HepG2 (cell line): ENCODE measurements at regions not wholly inside any gene's neighbourhood (a gene's known extent, or its start where the extent isn't known, plus 50 kb on each side); places are given as distances from the start of the nearest gene placed in this dataset.

Experiments used
- ATAC-seq: fragments of 200-7000 bp; cut with Tn5 transposase; 3 replicates; pipeline ENCODE4 v1.9.1; 2020; ENCODE audit warnings: mild to moderate bottlenecking, moderate library complexity
- BruUV-seq: library from RNA; stranded (reverse); fragments of 400-500 nt; replicated peaks from 2 replicates; lab custom pipeline; 2021; lab: Mats Ljungman, UMichigan
- CTCF ChIA-PET: fragments of 300-600 bp; formaldehyde crosslinking; extraction: SDS; loops from one replicate; lab custom pipeline; 2021; ENCODE audit warnings: low total read pairs, inconsistent platforms, low intra/inter-chr PET ratio; lab: Yijun Ruan, JAX
- POLR2A ChIA-PET: fragments of 350-600 bp; sonication (Branson Sonifier 250); formaldehyde crosslinking; loops from one replicate; lab custom pipeline; 2020; ENCODE audit warnings: antibody characterized with exemption, inconsistent platforms; lab: Yijun Ruan, JAX
- DNase-seq: peaks from one replicate; pipeline ENCODE4 v3.0.0-alpha.2; 2015; ENCODE audit warnings: low spot score
- FAIRE-seq: peaks from 3 replicates; lab custom pipeline; 2011; peaks lifted over from hg19 to GRCh38; lab: Jason Lieb, UNC
- H2AFZ ChIP-seq: one replicate; pipeline ENCODE4 v1.6.1; 2011; ENCODE audit warnings: low read length, inconsistent platforms
- H3K27ac ChIP-seq: fragments of 300-600 bp; 3 replicates; pipeline ENCODE4 v1.8.0; 2011; ENCODE audit warnings: mixed run types, mild to moderate bottlenecking, mixed read lengths, low read length, inconsistent platforms; ENCODE audit not compliant: insufficient read depth; ENCODE audit errors: extremely low read length
- H3K27me3 ChIP-seq, 2 experiments: fragments of 200-600 bp in 1 of 2; 2 replicates in 1 of 2; 3 replicates in 1 of 2; pipeline versions ENCODE4 v1.6.0 to v1.8.0; 2011; ENCODE audit warnings: low read length in 2 of 2, mild to moderate bottlenecking in 2 of 2, moderate library complexity in 2 of 2, inconsistent platforms in 1 of 2; ENCODE audit not compliant: insufficient read depth in 2 of 2, control insufficient read depth in 1 of 2
- H3K36me3 ChIP-seq, 2 experiments: fragments of 200-600 bp in 1 of 2; replicated peaks in 1 of 2; 2 replicates in 1 of 2; 3 replicates in 1 of 2; pipeline versions ENCODE4 v1.5.1 to v1.8.0; 2011; ENCODE audit warnings: low read length in 2 of 2, inconsistent platforms in 1 of 2; ENCODE audit not compliant: insufficient read depth in 2 of 2, control insufficient read depth in 1 of 2
- H3K4me1 ChIP-seq: 2 replicates; pipeline ENCODE4 v1.5.1; 2012; ENCODE audit warnings: low read length, inconsistent platforms; ENCODE audit not compliant: insufficient read depth
- H3K4me2 ChIP-seq: 2 replicates; pipeline ENCODE4 v1.6.0; 2011; ENCODE audit warnings: low read depth, low read length, inconsistent platforms
- H3K4me3 ChIP-seq, 3 experiments: fragments of 200-600 bp in 1 of 3; sonication (generic), shearing (Covaris generic) in 1 of 3; replicated peaks in 1 of 3; 2 replicates each; pipeline ENCODE4 v1.5.1; 2011 to 2016; ENCODE audit warnings: low read length in 3 of 3, inconsistent platforms in 2 of 3, low read depth in 2 of 3, mild to moderate bottlenecking in 2 of 3, control low read depth in 1 of 3, mixed read lengths in 1 of 3; ENCODE audit not compliant: insufficient read depth in 1 of 3
- H3K79me2 ChIP-seq: one replicate; pipeline ENCODE4 v1.6.1; 2011; ENCODE audit warnings: low read length, inconsistent platforms; ENCODE audit not compliant: insufficient read depth
- H3K9ac ChIP-seq: 2 replicates; pipeline ENCODE4 v1.6.0; 2011; ENCODE audit warnings: mild to moderate bottlenecking, low read depth, low read length, inconsistent platforms; ENCODE audit not compliant: insufficient read depth
- H3K9me3 ChIP-seq: 2 replicates; pipeline ENCODE4 v1.5.1; 2012; ENCODE audit warnings: mild to moderate bottlenecking, low read length
- H4K20me1 ChIP-seq: 2 replicates; pipeline ENCODE4 v1.6.0; 2011; ENCODE audit warnings: inconsistent platforms, mild to moderate bottlenecking, low read length, moderate library complexity; ENCODE audit not compliant: insufficient read depth
- ATF5 ChIP-seq: sonication (generic); formaldehyde crosslinking; IDR thresholded peaks from 2 replicates; pipeline ENCODE4 v1.4.0; 2020; ENCODE audit warnings: mild to moderate bottlenecking, low read depth, missing genetic modification reagents
- CENPBD1 ChIP-seq: sonication (generic); formaldehyde crosslinking; IDR thresholded peaks from 2 replicates; pipeline ENCODE4 v1.8.0; 2022; ENCODE audit warnings: missing genetic modification reagents, low read depth, mild to moderate bottlenecking, borderline replicate concordance
- CSRNP1 ChIP-seq: sonication (generic); formaldehyde crosslinking; IDR thresholded peaks from 2 replicates; pipeline ENCODE4 v1.8.1; 2023; ENCODE audit warnings: mild to moderate bottlenecking, missing genetic modification reagents
- CTCF ChIP-seq: sonication (generic); formaldehyde crosslinking; IDR thresholded peaks from 2 replicates; pipeline ENCODE4 v1.5.0; 2020; ENCODE audit warnings: mild to moderate bottlenecking, missing genetic modification reagents, moderate library complexity
- IKZF1 ChIP-seq: fragments of 450-650 bp; IDR thresholded peaks from 2 replicates; pipeline ENCODE4 v1.7.1; 2016
- MED8 ChIP-seq: sonication (generic); formaldehyde crosslinking; IDR thresholded peaks from 2 replicates; pipeline ENCODE4 v1.8.1; 2023; ENCODE audit warnings: mild to moderate bottlenecking, missing genetic modification reagents; ENCODE audit not compliant: insufficient replicate concordance
- NFYC ChIP-seq: IDR thresholded peaks from 2 replicates; pipeline ENCODE4 v1.6.1; 2016; ENCODE audit warnings: missing genetic modification reagents, missing compliant biosample characterization
- PCBP2 ChIP-seq: fragments of 200-400 bp; formaldehyde crosslinking; optimal IDR thresholded peaks from 2 replicates; pipeline ENCODE3; 2018; ENCODE audit warnings: low read length, low read depth; ENCODE audit not compliant: poor library complexity, severe bottlenecking
- PHF8 ChIP-seq: sonication (generic); formaldehyde crosslinking; IDR thresholded peaks from 2 replicates; pipeline ENCODE4 v1.5.0; 2020; ENCODE audit warnings: missing genetic modification reagents
- PITX1 ChIP-seq: sonication (generic); formaldehyde crosslinking; IDR thresholded peaks from 2 replicates; pipeline ENCODE4 v1.5.1; 2020; ENCODE audit warnings: mild to moderate bottlenecking, missing genetic modification reagents
- RAD21 ChIP-seq: fragments of 450-650 bp; formaldehyde crosslinking; IDR thresholded peaks from 2 replicates; pipeline ENCODE4 v1.5.0; 2020; ENCODE audit warnings: mild to moderate bottlenecking
- REXO4 ChIP-seq: sonication (generic); formaldehyde crosslinking; IDR thresholded peaks from 2 replicates; pipeline ENCODE4 v1.8.0; 2022; ENCODE audit warnings: missing genetic modification reagents, mild to moderate bottlenecking, borderline replicate concordance
- RORA ChIP-seq: sonication (generic); formaldehyde crosslinking; IDR thresholded peaks from 2 replicates; pipeline ENCODE4 v1.5.0; 2020; ENCODE audit warnings: mild to moderate bottlenecking, missing genetic modification reagents, moderate library complexity
- STAG1 ChIP-seq: sonication (generic); formaldehyde crosslinking; IDR thresholded peaks from 2 replicates; pipeline ENCODE4 v1.4.0; 2020; ENCODE audit warnings: missing genetic modification reagents
- ZBTB14 ChIP-seq: sonication (generic); formaldehyde crosslinking; IDR thresholded peaks from 2 replicates; pipeline ENCODE4 v1.4.0; 2020; ENCODE audit warnings: missing genetic modification reagents
- ZNF329 ChIP-seq: sonication (generic); formaldehyde crosslinking; IDR thresholded peaks from 2 replicates; pipeline ENCODE4 v1.9.0; 2021; ENCODE audit warnings: low read depth, mild to moderate bottlenecking, missing genetic modification reagents
- ZNF34 ChIP-seq: sonication (generic); formaldehyde crosslinking; IDR thresholded peaks from 2 replicates; pipeline ENCODE4 v1.4.0; 2020; ENCODE audit warnings: mild to moderate bottlenecking, missing genetic modification reagents, borderline replicate concordance
- ZNF496 ChIP-seq: sonication (generic); formaldehyde crosslinking; IDR thresholded peaks from 2 replicates; pipeline ENCODE4 v1.8.1; 2023; ENCODE audit warnings: mild to moderate bottlenecking, moderate library complexity, missing genetic modification reagents; ENCODE audit not compliant: insufficient replicate concordance
- ZSCAN22 ChIP-seq: sonication (generic); formaldehyde crosslinking; IDR thresholded peaks from 2 replicates; pipeline ENCODE4 v1.4.0; 2020; ENCODE audit warnings: mild to moderate bottlenecking, missing genetic modification reagents
- WGBS: methylation state at CpG from one replicate; pipeline ENCODE4 v1.1.6; 2017; ENCODE audit warnings: low lambda C conversion rate; 5-methylcytosine and 5-hydroxymethylcytosine counted together
- in situ Hi-C: cut with HindIII; loops from 2 replicates; pipeline ENCODE4 v1.10.0; 2017; ENCODE audit warnings: low pct_unique_long_range_greater_than_20kb; ENCODE audit not compliant: extremely low pct_ligation_motif_present
- intact Hi-C: fragments of 100-400 bp; cut with micrococcal nuclease; formaldehyde crosslinking; loops from one replicate; pipeline ENCODE4 v1.10.0; 2022; ENCODE audit not compliant: unreplicated experiment

- Histone ChIP-seq H3K79me2 (no peaks in the 10 kb centered on the region), H3K4me1 (no peaks in the 10 kb centered on the region), H3K9ac (no peak overlapping the region), H3K4me2 (no peak overlapping the region), H3K4me3 (no peak overlapping the region), H2AFZ (no peak overlapping the region), H3K27me3 (no peaks in the 10 kb centered on the region), H3K9me3 (no peaks in the 10 kb centered on the region), H3K27ac (no peak overlapping the region), H4K20me1 (no peaks in the 10 kb centered on the region), H3K36me3 (no peaks in the 10 kb centered on the region)
- WGBS: 3% methylated on average over 3 of the region's 3 CpGs
- ChIA-PET CTCF (interaction anchor here (0.9 to 1.2 kb wide), 2 partner anchors 234 to 454 kb away, joined by 3 to 5 read pairs; no protein-coding TSS in a partner anchor), POLR2A (no interaction called here)
- no peak for FAIRE-seq
- in situ Hi-C loops (no loop called here), intact Hi-C loops (loop anchor here (1.0 to 10.0 kb wide), 3 partner anchors 143 to 453 kb away; no protein-coding TSS in a partner anchor)
- peak; percentile 75 for ATAC-seq
- no TSS peak for BruUV-seq
- peak; percentile 38 for DNase-seq
- TF ChIP-seq ZNF329 (CRISPR knock-in tag) (no peak), CSRNP1 (CRISPR knock-in tag) (no peak), ZBTB14 (CRISPR knock-in tag) (no peak), REXO4 (no peak), CENPBD1 (CRISPR knock-in tag) (no peak), ZNF496 (CRISPR knock-in tag) (no peak), STAG1 (CRISPR knock-in tag) (peak; percentile 68), PITX1 (CRISPR knock-in tag) (no peak), PCBP2 (no peak), PHF8 (CRISPR knock-in tag) (no peak), RORA (CRISPR knock-in tag) (no peak), NFYC (CRISPR knock-in tag) (no peak), RAD21 (CRISPR knock-in tag) (0 out of 2 replicates have a peak, but pooled peaks have one; percentile 12), ATF5 (CRISPR knock-in tag) (no peak), MED8 (CRISPR knock-in tag) (no peak), ZSCAN22 (CRISPR knock-in tag) (no peak), CTCF (peak; percentile 53), ZNF34 (CRISPR knock-in tag) (no peak), IKZF1 (no peak)
These were observed 86.4 kb downstream of the MED10 start for GRCh38 chr5:6291961-6292360.
